ENCODE measurements at regions not wholly inside any gene's neighbourhood (a gene's known extent, or its start where the extent isn't known, plus 50 kb on each side); places are given as distances from the start of the nearest gene placed in this dataset.

GRCh38 chr12:65605019-65605418, 219.3 kb upstream of the HMGA2 start:
- TF ChIP-seq, protein P1, sequence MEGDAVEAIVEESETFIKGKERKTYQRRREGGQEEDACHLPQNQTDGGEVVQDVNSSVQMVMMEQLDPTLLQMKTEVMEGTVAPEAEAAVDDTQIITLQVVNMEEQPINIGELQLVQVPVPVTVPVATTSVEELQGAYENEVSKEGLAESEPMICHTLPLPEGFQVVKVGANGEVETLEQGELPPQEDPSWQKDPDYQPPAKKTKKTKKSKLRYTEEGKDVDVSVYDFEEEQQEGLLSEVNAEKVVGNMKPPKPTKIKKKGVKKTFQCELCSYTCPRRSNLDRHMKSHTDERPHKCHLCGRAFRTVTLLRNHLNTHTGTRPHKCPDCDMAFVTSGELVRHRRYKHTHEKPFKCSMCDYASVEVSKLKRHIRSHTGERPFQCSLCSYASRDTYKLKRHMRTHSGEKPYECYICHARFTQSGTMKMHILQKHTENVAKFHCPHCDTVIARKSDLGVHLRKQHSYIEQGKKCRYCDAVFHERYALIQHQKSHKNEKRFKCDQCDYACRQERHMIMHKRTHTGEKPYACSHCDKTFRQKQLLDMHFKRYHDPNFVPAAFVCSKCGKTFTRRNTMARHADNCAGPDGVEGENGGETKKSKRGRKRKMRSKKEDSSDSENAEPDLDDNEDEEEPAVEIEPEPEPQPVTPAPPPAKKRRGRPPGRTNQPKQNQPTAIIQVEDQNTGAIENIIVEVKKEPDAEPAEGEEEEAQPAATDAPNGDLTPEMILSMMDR (IDR thresholded peaks at IDR 0.05): no peak
- no peak for TF ChIP-seq ZFX (IDR thresholded peaks at IDR 0.05; ENCODE audit: borderline replicate concordance)

All from 22Rv1 (cell line).